ENCODE measurements at regions not wholly inside any gene's neighbourhood (a gene's known extent, or its start where the extent isn't known, plus 50 kb on each side); places are given as distances from the start of the nearest gene placed in this dataset.

- no peak for TF ChIP-seq CTCF (IDR thresholded peaks at IDR 0.05)
- no peak for TF ChIP-seq TCF7L2 (IDR thresholded peaks at IDR 0.05; ENCODE audit: low read depth, low read length)
These were observed 176.4 kb downstream of the SHANK2 start for GRCh38 chr11:71075871-71076420.
